IMR-90 (cell line): ENCODE measurements at regions not wholly inside any gene's neighbourhood (a gene's known extent, or its start where the extent isn't known, plus 50 kb on each side); places are given as distances from the start of the nearest gene placed in this dataset.

Experiments used
- ATAC-seq: fragments of 200-7000 bp; cut with Tn5 transposase; 2 replicates; pipeline ENCODE4 v1.9.1; 2020; ENCODE audit warnings: low read depth, mild to moderate bottlenecking, moderate library complexity
- BruUV-seq: library from RNA; stranded (reverse); fragments of 400-500 nt; replicated peaks from 2 replicates; lab custom pipeline; 2021; lab: Mats Ljungman, UMichigan
- CTCF ChIA-PET: fragments of 300-600 bp; formaldehyde crosslinking; extraction: SDS; loops from one replicate; lab custom pipeline; 2021; ENCODE audit warnings: antibody characterized with exemption; lab: Yijun Ruan, JAX
- POLR2A ChIA-PET: fragments of 300-600 bp; sonication (Branson Sonifier 250); formaldehyde crosslinking; loops from one replicate; lab custom pipeline; 2022; ENCODE audit warnings: antibody characterized with exemption; ENCODE audit not compliant: unreplicated experiment; lab: Charles Lee
- DNase-seq: peaks from one replicate; pipeline ENCODE4 v3.0.0; 2013
- H2AFZ ChIP-seq: replicated peaks from 2 replicates; pipeline ENCODE3; 2013; ENCODE audit warnings: low read length, mild to moderate bottlenecking; ENCODE audit not compliant: poor library complexity
- H2AK5ac ChIP-seq: 2 replicates; pipeline ENCODE4 v1.6.1; 2013; ENCODE audit warnings: low read depth, low read length, inconsistent platforms
- H2AK9ac ChIP-seq: replicated peaks from 2 replicates; pipeline ENCODE3; 2013; ENCODE audit warnings: mild to moderate bottlenecking, low read depth, low read length, moderate library complexity; ENCODE audit not compliant: poor library complexity
- H2BK120ac ChIP-seq: 2 replicates; pipeline ENCODE4 v1.6.1; 2013; ENCODE audit warnings: low read depth, low read length, inconsistent platforms
- H2BK15ac ChIP-seq: 3 replicates; pipeline ENCODE4 v1.6.1; 2013; ENCODE audit warnings: low read depth, low read length, inconsistent platforms
- H2BK20ac ChIP-seq: 2 replicates; pipeline ENCODE4 v1.6.1; 2013; ENCODE audit warnings: low read depth, mild to moderate bottlenecking, inconsistent platforms, low read length, moderate library complexity
- H2BK5ac ChIP-seq: 2 replicates; pipeline ENCODE4 v1.6.1; 2013; ENCODE audit warnings: mild to moderate bottlenecking, low read depth, low read length, inconsistent platforms; ENCODE audit not compliant: poor library complexity, severe bottlenecking
- H3K14ac ChIP-seq: replicated peaks from 2 replicates; pipeline ENCODE4 v1.6.1; 2013; ENCODE audit warnings: low read depth, low read length, inconsistent platforms
- H3K18ac ChIP-seq: 2 replicates; pipeline ENCODE4 v1.6.1; 2013; ENCODE audit warnings: low read depth, low read length, control low read depth
- H3K23ac ChIP-seq: 2 replicates; pipeline ENCODE4 v1.6.1; 2013; ENCODE audit warnings: low read depth, low read length, inconsistent platforms
- H3K27ac ChIP-seq: 2 replicates; pipeline ENCODE4 v1.5.1; 2013; ENCODE audit warnings: mild to moderate bottlenecking, control low read depth, low read length; ENCODE audit not compliant: insufficient read depth
- H3K27me3 ChIP-seq: 2 replicates; pipeline ENCODE4 v1.6.1; 2013; ENCODE audit warnings: low read length; ENCODE audit not compliant: control insufficient read depth, insufficient read depth
- H3K36me3 ChIP-seq: 2 replicates; pipeline ENCODE4 v1.6.1; 2013; ENCODE audit warnings: low read length, mixed read lengths; ENCODE audit not compliant: control insufficient read depth, insufficient read depth
- H3K4ac ChIP-seq: 2 replicates; pipeline ENCODE4 v1.6.1; 2013; ENCODE audit warnings: low read depth, low read length, inconsistent platforms
- H3K4me1 ChIP-seq: 2 replicates; pipeline ENCODE4 v1.6.1; 2013; ENCODE audit warnings: low read length, mixed read lengths; ENCODE audit not compliant: control insufficient read depth, insufficient read depth
- H3K4me2 ChIP-seq: 2 replicates; pipeline ENCODE4 v1.6.1; 2013; ENCODE audit warnings: low read depth, mild to moderate bottlenecking, control low read depth, low read length, moderate library complexity
- H3K4me3 ChIP-seq: 2 replicates; pipeline ENCODE4 v1.5.1; 2013; ENCODE audit warnings: low read depth, mild to moderate bottlenecking, control low read depth, low read length, moderate library complexity; ENCODE audit not compliant: insufficient read depth
- H3K56ac ChIP-seq: 2 replicates; pipeline ENCODE4 v1.6.1; 2013; ENCODE audit warnings: low read length, inconsistent platforms; ENCODE audit not compliant: insufficient read depth; ENCODE audit errors: extremely low read depth
- H3K79me1 ChIP-seq, 2 experiments: 2 replicates each; pipeline ENCODE4 v1.6.1; 2013; ENCODE audit warnings: low read length in 2 of 2, inconsistent platforms in 1 of 2, low read depth in 1 of 2
- H3K9ac ChIP-seq: 2 replicates; pipeline ENCODE4 v1.6.1; 2013; ENCODE audit warnings: low read depth, low read length, control low read depth
- H3K9me1 ChIP-seq: 2 replicates; pipeline ENCODE4 v1.6.1; 2013; ENCODE audit warnings: low read length, inconsistent platforms; ENCODE audit not compliant: insufficient read depth
- H3K9me3 ChIP-seq: 2 replicates; pipeline ENCODE4 v1.6.1; 2013; ENCODE audit warnings: low read length; ENCODE audit not compliant: control insufficient read depth, insufficient read depth
- H4K20me1 ChIP-seq: 2 replicates; pipeline ENCODE4 v1.6.1; 2013; ENCODE audit warnings: low read length, inconsistent platforms; ENCODE audit not compliant: insufficient read depth
- H4K5ac ChIP-seq: 2 replicates; pipeline ENCODE4 v1.6.1; 2013; ENCODE audit warnings: mild to moderate bottlenecking, low read depth, low read length, control low read depth
- H4K8ac ChIP-seq, 2 experiments: 2 replicates each; pipeline ENCODE4 v1.6.1; 2013; ENCODE audit warnings: low read depth in 2 of 2, low read length in 2 of 2, control low read depth in 1 of 2, inconsistent platforms in 1 of 2
- H4K91ac ChIP-seq: 2 replicates; pipeline ENCODE4 v1.6.1; 2013; ENCODE audit warnings: low read depth, low read length, inconsistent platforms; ENCODE audit not compliant: insufficient read depth
- CEBPB ChIP-seq: IDR thresholded peaks from 2 replicates; pipeline ENCODE4 v1.6.1; 2012; ENCODE audit warnings: low read depth, low read length, improper control_type of control experiment
- MAFK ChIP-seq: IDR thresholded peaks from 2 replicates; pipeline ENCODE4 v1.6.1; 2012; ENCODE audit warnings: low read depth, low read length, improper control_type of control experiment
- POLR2A ChIP-seq: IDR thresholded peaks from 2 replicates; pipeline ENCODE4 v1.6.1; 2012; ENCODE audit warnings: mild to moderate bottlenecking, low read depth, low read length
- RAD21 ChIP-seq: IDR thresholded peaks from 2 replicates; pipeline ENCODE4 v1.6.1; 2012; ENCODE audit warnings: low read length, improper control_type of control experiment
- RFX5 ChIP-seq: IDR thresholded peaks from 2 replicates; pipeline ENCODE4 v1.8.0; 2012; ENCODE audit warnings: low read depth, mild to moderate bottlenecking, low read length, moderate library complexity
- dilution Hi-C: fragments of 300-500 bp; cut with HindIII; formaldehyde crosslinking; loops from one replicate; pipeline ENCODE4 v1.14.3; 2018; ENCODE audit warnings: low sequenced_read_pairs; ENCODE audit not compliant: unreplicated experiment
- in situ Hi-C: fragments of 300-500 bp; cut with MboI; formaldehyde crosslinking; loops from 3 replicates; pipeline ENCODE4 v1.14.3; 2019; ENCODE audit warnings: low sequenced_read_pairs, inconsistent platforms, mixed read lengths
- intact Hi-C: fragments of 100-400 bp; cut with micrococcal nuclease; formaldehyde crosslinking; loops from 2 replicates; pipeline ENCODE4 v1.10.0; 2022

DNA sequence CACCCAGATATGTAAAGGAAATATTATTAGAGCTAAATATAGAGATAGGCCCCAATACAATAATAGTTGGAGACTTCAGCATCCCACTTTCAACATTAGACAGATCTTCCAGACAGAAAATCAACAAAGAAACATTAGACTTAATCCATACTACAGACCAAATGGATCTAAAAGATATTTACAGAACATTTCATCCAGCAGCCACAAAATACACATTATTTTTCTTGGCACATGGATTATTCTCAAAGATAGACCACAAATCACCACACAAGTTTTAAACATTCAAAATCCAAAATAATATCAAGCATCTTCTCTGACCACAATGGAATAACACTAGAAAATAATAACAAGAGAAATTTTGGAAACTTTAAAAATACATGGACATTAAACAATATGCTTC is 1159.1 kb upstream of the CITED2 start:
- Histone ChIP-seq H3K4me1 (peaks cover 4% of the 10 kb centered on the region), H3K4ac (no peak overlapping the region), H4K8ac (no peak overlapping the region), H2BK15ac (no peak overlapping the region), H4K91ac (no peak overlapping the region), H4K20me1 (no peaks in the 10 kb centered on the region), H3K9ac (no peak overlapping the region), H3K36me3 (no peaks in the 10 kb centered on the region), H2AK9ac (no peak overlapping the region), H3K9me3 (peaks cover 6% of the 10 kb centered on the region), H3K14ac (no peak overlapping the region), H3K4me2 (no peak overlapping the region), H2AFZ (no peak overlapping the region), H2BK120ac (no peak overlapping the region), H2BK20ac (no peak overlapping the region), H3K9me1 (no peaks in the 10 kb centered on the region), H2BK5ac (no peak overlapping the region), H4K5ac (no peak overlapping the region), H3K23ac (no peak overlapping the region), H2AK5ac (no peak overlapping the region), H3K18ac (no peak overlapping the region), H3K79me1 (no peaks in the 10 kb centered on the region), H3K4me3 (no peak overlapping the region), H3K27me3 (no peaks in the 10 kb centered on the region), H3K27ac (no peak overlapping the region), H3K56ac (no peak overlapping the region)
- ChIA-PET CTCF (no interaction called here), POLR2A (no interaction called here)
- TF ChIP-seq MAFK (no peak), RAD21 (no peak), CEBPB (no peak), POLR2A (no peak), RFX5 (no peak)
- dilution Hi-C loops (no loop called here), in situ Hi-C loops (no loop called here), intact Hi-C loops (no loop called here)
- DNase-seq (no peak), ATAC-seq (no peak)
- no TSS peak for BruUV-seq
